A673 (cell line): ENCODE measurements at regions not wholly inside any gene's neighbourhood (a gene's known extent, or its start where the extent isn't known, plus 50 kb on each side); places are given as distances from the start of the nearest gene placed in this dataset.

ENCODE experiments used
- BruUV-seq: library from RNA; stranded (reverse); fragments of 400-500 nt; replicated peaks from 2 replicates; lab custom pipeline; 2021; lab: Mats Ljungman, UMichigan
- CTCF ChIA-PET: fragments of 300-600 bp; sonication (Branson Sonifier 250); formaldehyde crosslinking; loops from one replicate; lab custom pipeline; 2022; ENCODE audit warnings: antibody characterized with exemption; lab: Charles Lee
- POLR2A ChIA-PET: fragments of 300-600 bp; sonication (Branson Sonifier 250); formaldehyde crosslinking; loops from one replicate; lab custom pipeline; 2022; ENCODE audit warnings: antibody characterized with exemption; ENCODE audit not compliant: low non-redundant PET; lab: Charles Lee
- DNase-seq: peaks from one replicate; pipeline ENCODE4 v3.0.0-alpha.2; 2015; ENCODE audit warnings: low spot score
- H3K27ac ChIP-seq: fragments of 200-600 bp; sonication (generic); 2 replicates; pipeline ENCODE4 v1.5.1; 2016; ENCODE audit warnings: mixed run types, low read depth, mild to moderate bottlenecking, mixed read lengths, antibody characterized with exemption, low read length; ENCODE audit not compliant: poor library complexity, severe bottlenecking
- H3K27me3 ChIP-seq: fragments of 200-600 bp; sonication (generic); replicated peaks from 2 replicates; pipeline ENCODE4 v1.6.1; 2017; ENCODE audit warnings: mixed run types, low read depth, mild to moderate bottlenecking, mixed read lengths, antibody characterized with exemption, low read length; ENCODE audit not compliant: insufficient read depth, poor library complexity
- H3K36me3 ChIP-seq: fragments of 200-600 bp; sonication (generic); 2 replicates; pipeline ENCODE4 v1.6.1; 2016; ENCODE audit warnings: mixed run types, mild to moderate bottlenecking, mixed read lengths, antibody characterized with exemption, low read length; ENCODE audit not compliant: insufficient read depth, poor library complexity, severe bottlenecking
- H3K4me1 ChIP-seq: fragments of 200-600 bp; sonication (generic); 2 replicates; pipeline ENCODE4 v1.6.1; 2017; ENCODE audit warnings: mixed run types, mild to moderate bottlenecking, mixed read lengths, antibody characterized with exemption, low read length; ENCODE audit not compliant: insufficient read depth, poor library complexity, severe bottlenecking
- H3K4me3 ChIP-seq: fragments of 200-600 bp; sonication (generic); 2 replicates; pipeline ENCODE4 v1.5.1; 2016; ENCODE audit warnings: low read depth, mixed run types, mild to moderate bottlenecking, mixed read lengths, low read length; ENCODE audit not compliant: poor library complexity, severe bottlenecking
- H3K9me3 ChIP-seq: fragments of 200-600 bp; sonication (generic); 2 replicates; pipeline ENCODE4 v1.6.1; 2016; ENCODE audit warnings: mixed run types, low read depth, mild to moderate bottlenecking, mixed read lengths, antibody characterized with exemption, low read length; ENCODE audit not compliant: poor library complexity, severe bottlenecking
- EZH2 ChIP-seq: fragments of 200-600 bp; sonication (generic); IDR thresholded peaks from 2 replicates; pipeline ENCODE4 v1.6.1; 2017; ENCODE audit warnings: borderline replicate concordance, low read depth, mild to moderate bottlenecking, mixed read lengths, antibody characterized with exemption, low read length; ENCODE audit not compliant: poor library complexity, severe bottlenecking
- intact Hi-C: fragments of 100-400 bp; cut with micrococcal nuclease; formaldehyde crosslinking; loops from one replicate; pipeline ENCODE4 v1.10.0; 2022; ENCODE audit not compliant: unreplicated experiment
- TF ChIP-seq, protein P1 (sequence below): fragments of 300-800, 200-600 bp; sonication (generic); conservative IDR thresholded peaks from 2 replicates; pipeline ENCODE4 v1.5.1; 2017; ENCODE audit warnings: low read depth, mild to moderate bottlenecking, antibody characterized with exemption, low read length, moderate library complexity, mixed read lengths

DNA sequence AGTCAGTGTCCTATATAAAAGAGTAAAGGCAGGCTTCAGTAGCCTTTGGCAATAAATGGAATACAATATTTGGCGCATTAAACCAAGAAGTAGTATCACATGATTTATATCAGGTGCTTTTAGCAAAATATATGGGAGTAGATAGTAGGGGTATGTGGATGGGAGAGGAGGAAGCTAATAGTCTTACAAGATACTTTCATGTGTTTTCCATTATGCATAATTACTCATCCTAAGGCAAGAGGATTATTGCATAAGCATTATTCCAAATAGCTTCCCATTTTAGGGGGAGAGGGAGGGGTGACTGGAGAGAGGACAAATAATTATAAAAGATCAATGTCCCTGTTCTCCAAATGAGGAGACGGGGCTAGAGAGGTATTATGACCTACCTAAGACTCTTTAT is 104.3 kb downstream of the DUSP6 start:
- no peaks in the 10 kb centered on the region for H3K36me3 ChIP-seq
- H3K27me3 ChIP-seq: no peaks in the 10 kb centered on the region
- ChIA-PET CTCF (interaction anchor here (0.5 kb wide), 1 partner anchor 19 kb away, joined by 3 read pairs; no protein-coding TSS in a partner anchor), POLR2A (no interaction called here)
- no peaks in the 10 kb centered on the region for H3K9me3 ChIP-seq
- DNase-seq: no peak
- no TSS peak for BruUV-seq
- peaks cover 81% of the 10 kb centered on the region for H3K4me1 ChIP-seq
- no peak overlapping the region for H3K4me3 ChIP-seq
- TF ChIP-seq, protein P1, sequence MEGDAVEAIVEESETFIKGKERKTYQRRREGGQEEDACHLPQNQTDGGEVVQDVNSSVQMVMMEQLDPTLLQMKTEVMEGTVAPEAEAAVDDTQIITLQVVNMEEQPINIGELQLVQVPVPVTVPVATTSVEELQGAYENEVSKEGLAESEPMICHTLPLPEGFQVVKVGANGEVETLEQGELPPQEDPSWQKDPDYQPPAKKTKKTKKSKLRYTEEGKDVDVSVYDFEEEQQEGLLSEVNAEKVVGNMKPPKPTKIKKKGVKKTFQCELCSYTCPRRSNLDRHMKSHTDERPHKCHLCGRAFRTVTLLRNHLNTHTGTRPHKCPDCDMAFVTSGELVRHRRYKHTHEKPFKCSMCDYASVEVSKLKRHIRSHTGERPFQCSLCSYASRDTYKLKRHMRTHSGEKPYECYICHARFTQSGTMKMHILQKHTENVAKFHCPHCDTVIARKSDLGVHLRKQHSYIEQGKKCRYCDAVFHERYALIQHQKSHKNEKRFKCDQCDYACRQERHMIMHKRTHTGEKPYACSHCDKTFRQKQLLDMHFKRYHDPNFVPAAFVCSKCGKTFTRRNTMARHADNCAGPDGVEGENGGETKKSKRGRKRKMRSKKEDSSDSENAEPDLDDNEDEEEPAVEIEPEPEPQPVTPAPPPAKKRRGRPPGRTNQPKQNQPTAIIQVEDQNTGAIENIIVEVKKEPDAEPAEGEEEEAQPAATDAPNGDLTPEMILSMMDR: no peak
- no peak for TF ChIP-seq EZH2
- H3K27ac ChIP-seq: peak overlapping the region; percentile 13
- intact Hi-C loops: no loop called here

DNA sequence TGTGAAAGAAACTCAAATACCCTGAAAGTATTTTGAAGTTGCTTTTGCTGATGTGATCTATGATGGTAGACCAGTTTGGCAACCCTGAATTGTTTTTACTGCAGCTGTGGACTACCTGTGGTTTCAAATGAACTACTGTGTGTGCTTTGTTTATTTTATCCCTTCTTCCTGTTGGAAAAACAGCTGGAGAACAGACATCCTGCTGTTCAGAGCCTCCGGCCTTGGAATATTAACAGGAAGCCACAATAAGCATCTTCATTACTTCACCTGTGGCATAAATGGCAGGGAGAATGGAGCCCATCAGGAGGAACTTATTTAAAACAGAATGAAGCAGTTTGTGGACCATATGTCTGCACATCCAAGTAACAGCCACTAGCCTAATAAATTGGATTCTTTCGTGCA is 104.8 kb downstream of the DUSP6 start:
- Histone ChIP-seq H3K36me3 (no peaks in the 10 kb centered on the region), H3K4me3 (no peak overlapping the region), H3K27me3 (no peaks in the 10 kb centered on the region), H3K27ac (peak overlapping the region; percentile 13), H3K9me3 (no peaks in the 10 kb centered on the region), H3K4me1 (peaks cover 77% of the 10 kb centered on the region)
- intact Hi-C loops: no loop called here
- DNase-seq: no peak
- TF ChIP-seq EZH2: no peak
- TF ChIP-seq, protein P1: no peak
- ChIA-PET POLR2A (no interaction called here), CTCF (no interaction called here)
- no TSS peak for BruUV-seq

- Histone ChIP-seq H3K27ac (peak overlapping the region; percentile 64), H3K4me3 (no peak overlapping the region), H3K9me3 (peaks cover 12% of the 10 kb centered on the region), H3K36me3 (no peaks in the 10 kb centered on the region), H3K4me1 (peaks cover 53% of the 10 kb centered on the region), H3K27me3 (no peaks in the 10 kb centered on the region)
- CTCF ChIA-PET: no interaction called here
- BruUV-seq: no TSS peak
- peak; percentile 88 for DNase-seq
- TF ChIP-seq EZH2: no peak
- TF ChIP-seq, protein P1: 0 out of 2 replicates have a peak, but pooled peaks have one; percentile 18
- intact Hi-C loops: no loop called here
- POLR2A ChIA-PET: no interaction called here
These were observed 107.2 kb downstream of the DUSP6 start for GRCh38 chr12:89245090-89245489.
